HPDE6-E6E7 (cell line): ENCODE measurements at regions not wholly inside any gene's neighbourhood (a gene's known extent, or its start where the extent isn't known, plus 50 kb on each side); places are given as distances from the start of the nearest gene placed in this dataset.
A peak's percentile ranks its signal among the peaks of the same experiment; 100 is the strongest.

Experiments used
- DNase-seq: peaks from one replicate; pipeline ENCODE4 v3.0.0; 2011; ENCODE audit warnings: missing footprints; ENCODE audit errors: extremely low spot score

DNA sequence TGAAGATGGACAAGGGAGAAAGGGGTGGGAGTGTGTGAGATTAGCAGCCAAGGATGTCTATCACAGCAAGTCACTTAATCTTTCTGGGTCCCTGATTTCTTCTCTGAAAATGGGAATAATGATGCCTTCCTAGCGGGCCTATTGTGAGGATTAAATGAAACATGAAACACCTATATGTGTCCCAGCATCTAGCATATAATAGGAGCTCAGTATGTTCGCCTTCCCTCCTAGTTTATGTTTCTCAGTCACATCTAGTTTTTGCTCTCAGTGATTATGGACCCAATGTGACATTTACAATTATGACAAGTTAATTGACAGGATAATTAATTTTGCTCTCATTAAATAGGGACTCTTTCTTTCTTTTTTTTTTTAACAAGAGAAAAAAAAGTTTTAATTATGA is 252.9 kb downstream of the SNX13 start:
- no peak for DNase-seq

DNA sequence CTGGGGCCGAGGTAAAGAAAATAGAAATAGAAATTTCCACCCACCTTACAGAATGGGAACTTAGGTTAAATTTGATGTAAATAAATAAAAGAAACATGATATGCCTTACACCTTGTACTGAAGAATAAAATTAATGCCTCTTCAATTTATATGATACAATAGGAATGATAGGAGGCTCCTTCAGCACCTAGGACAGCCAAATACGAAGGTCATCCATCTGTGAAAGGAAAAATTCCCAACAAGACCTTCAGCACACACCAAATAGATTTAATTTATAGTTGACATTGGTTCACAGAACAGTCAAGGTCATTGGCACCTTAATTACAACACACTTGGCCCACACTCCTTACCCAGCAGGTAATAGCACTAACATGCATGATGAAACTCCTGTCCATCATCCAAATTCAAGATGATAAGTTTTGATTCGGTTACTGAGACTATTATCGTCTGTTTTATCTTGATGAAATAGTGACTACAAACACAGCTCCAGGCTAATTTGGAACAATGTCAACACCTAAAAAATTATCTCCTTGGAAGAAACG is 250.9 kb downstream of the SNX13 start:
- no peak for DNase-seq

GRCh38 chr7:17690030-17690429 is 250.3 kb downstream of the SNX13 start:
- no peak for DNase-seq

- peak; percentile 94 for DNase-seq
These were observed 243.9 kb downstream of the SNX13 start for GRCh38 chr7:17696422-17696821.

DNA sequence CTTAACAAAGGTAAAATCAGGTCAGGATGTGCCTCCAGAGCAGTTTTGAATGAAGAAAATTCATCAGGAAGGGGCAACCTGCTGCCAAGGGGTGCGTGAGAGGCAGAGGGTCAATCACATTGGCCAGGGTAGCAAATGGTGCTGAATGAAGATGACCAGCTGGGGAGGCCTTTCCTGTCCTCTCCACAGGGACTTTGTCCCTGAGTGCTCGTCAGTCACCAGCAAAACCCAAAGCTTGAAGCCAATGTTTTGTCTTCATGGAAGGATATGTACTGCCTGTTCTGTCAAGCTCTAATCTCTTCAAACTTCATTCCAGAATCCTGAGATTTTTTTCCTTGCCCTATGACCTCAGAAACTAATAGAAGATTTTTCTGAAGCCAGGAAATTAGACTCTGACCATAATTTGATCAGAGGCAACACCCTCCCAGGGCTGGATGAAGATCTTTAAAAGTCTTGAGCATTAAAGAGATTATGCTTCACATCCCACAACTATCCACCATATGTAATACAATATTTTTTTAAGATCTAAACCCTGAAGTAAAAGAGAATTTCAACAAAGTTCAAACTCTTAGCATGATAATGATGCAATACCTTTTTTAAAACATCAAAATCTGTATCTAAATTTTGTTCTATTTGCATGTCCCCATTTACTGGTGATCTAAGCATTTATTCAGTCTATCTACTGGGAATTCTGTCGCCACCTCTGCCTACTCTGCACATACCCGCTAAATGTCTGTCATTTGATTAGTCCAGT is 243.0 kb downstream of the SNX13 start:
- DNase-seq, result no peak

DNA sequence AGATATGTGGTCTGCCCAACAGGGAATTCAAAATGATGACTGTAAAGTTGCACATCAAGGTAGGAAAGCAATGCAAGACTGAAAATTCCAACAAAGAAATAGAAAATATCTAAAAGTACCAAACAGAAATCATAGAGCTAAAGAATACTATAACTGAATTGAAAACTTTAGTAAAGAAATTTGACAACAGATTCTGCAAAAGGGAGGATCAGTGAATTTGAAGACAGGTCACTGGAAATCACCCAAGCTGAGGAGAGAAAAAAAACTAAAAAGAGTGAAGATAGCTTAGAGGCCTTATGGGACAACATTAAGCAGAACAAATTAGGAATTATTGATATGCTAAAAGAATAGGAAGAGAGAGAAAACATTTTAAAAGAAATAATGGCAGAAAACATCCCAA is 240.6 kb downstream of the SNX13 start:
- no peak for DNase-seq

GRCh38 chr7:17700138-17700537 is 240.2 kb downstream of the SNX13 start:
- no peak for DNase-seq

- DNase-seq, result no peak
These were observed 234.0 kb downstream of the SNX13 start for GRCh38 chr7:17706275-17706674.

GRCh38 chr7:17706734-17707133 is 233.6 kb downstream of the SNX13 start:
- peak; percentile 41 for DNase-seq

- DNase-seq, result no peak
These were observed 231.2 kb downstream of the SNX13 start for GRCh38 chr7:17709127-17709526.

GRCh38 chr7:17709599-17709998 is 230.7 kb downstream of the SNX13 start:
- no peak for DNase-seq

DNA sequence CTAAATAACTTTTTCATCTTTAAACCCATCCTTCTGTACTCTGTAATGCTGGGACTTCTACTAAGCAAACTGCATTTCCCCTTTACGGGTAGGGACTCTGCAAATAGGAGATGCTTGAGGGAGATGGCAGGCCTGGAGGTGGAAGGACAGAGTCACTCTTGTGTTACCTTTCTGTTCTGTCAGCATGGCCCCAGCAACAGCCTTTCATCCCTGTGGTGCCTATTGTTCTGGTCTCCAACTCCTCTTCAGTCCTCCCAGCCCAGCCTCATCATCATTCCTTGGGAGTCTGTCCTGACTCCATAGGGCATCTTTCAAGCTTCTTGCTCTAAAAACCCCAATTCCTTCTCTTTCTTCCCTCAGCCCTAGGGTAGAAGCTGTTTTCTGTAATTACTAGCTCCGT is 230.0 kb downstream of the SNX13 start:
- DNase-seq, result no peak

DNA sequence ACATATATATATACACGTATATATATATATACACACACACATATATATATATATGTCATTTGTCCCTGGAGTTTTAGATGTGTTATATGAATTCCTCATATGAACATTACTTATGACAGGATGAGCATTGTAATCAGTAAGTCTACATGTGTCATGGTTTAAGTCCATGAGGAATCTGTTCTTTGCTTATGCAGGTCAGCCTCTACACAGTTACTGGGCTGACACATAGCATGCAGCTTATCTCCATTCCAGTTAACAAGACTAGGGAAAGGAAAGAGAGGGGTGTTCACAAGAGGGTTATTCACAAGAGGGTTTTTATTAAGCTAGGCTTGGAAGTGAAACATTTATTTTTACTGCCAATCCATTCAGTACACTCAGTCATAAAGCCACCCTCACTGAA is 226.7 kb downstream of the SNX13 start:
- no peak for DNase-seq

- DNase-seq, result no peak
These were observed 223.5 kb downstream of the SNX13 start for GRCh38 chr7:17716816-17717215.

DNA sequence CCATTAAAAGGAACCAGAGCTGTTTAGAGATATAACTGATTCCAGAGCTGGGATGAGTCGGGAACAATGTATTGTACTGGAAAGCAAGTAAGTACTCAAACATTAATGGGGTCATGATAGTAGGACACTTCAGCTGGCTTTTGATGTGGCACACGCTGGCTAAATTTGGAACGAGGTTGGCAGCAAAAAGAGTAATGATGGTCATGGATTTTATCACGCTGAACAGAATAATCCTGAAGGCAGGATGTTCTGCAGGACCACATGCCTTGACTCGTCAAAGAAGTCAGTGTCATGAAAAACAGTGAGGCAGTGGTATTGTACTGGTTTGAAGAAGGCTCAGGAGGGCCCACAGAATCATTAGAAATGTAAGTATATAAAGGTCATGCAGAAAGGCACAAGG is 220.3 kb downstream of the SNX13 start:
- DNase-seq, result no peak

DNA sequence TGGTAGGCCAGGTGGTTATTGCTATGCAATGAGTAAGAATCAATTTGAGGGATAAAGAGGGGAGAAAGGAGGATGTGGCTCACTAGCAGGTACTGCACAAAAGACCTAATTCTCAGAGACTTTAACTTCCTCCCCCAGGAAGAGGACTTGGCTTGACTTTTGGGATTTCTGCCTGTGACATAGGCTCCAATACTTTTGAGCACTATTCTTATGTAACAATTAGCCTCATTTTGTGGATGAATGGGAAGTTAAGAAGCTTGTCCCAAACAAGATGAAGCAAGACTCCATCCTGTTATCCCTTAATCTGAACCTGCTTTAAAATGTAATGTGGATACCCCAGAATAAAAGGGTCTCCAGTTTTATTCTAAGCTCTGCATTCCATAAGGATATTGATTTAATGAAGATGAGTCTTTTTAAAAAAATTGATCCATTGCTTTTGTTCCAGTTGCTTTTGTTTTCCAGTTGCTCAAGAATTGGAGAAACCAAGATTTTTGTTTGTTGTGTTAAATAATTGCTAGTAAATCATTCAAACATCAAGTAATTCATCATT is 218.5 kb downstream of the SNX13 start:
- DNase-seq, result no peak

- no peak for DNase-seq
These were observed 217.5 kb downstream of the SNX13 start for GRCh38 chr7:17722798-17723197.

GRCh38 chr7:17725821-17726220 is 214.5 kb downstream of the SNX13 start:
- DNase-seq, result no peak

GRCh38 chr7:17732083-17732482 is 208.2 kb downstream of the SNX13 start:
- DNase-seq, result no peak
